Mucosa of descending colon (tissue), 3 donors: ENCODE measurements at regions not wholly inside any gene's neighbourhood (a gene's known extent, or its start where the extent isn't known, plus 50 kb on each side); places are given as distances from the start of the nearest gene placed in this dataset.

ENCODE experiments used
- ATAC-seq: fragments of 200-7000 bp; cut with Tn5 transposase; one replicate; pipeline ENCODE4 v1.9.1; 2020; ENCODE audit warnings: mild to moderate bottlenecking, moderate library complexity
- DNase-seq, 3 donors: peaks; one replicate each; pipeline ENCODE4 v3.0.0-alpha.2; 2020
- H3K36me3 ChIP-seq: fragments of 200-600 bp; one replicate; pipeline ENCODE4 v1.8.0; 2021; ENCODE audit warnings: low read depth, mild to moderate bottlenecking
- H3K4me1 ChIP-seq: fragments of 200-600 bp; one replicate; pipeline ENCODE4 v1.8.0; 2021; ENCODE audit warnings: low read depth, mild to moderate bottlenecking
- H3K4me3 ChIP-seq: fragments of 200-600 bp; one replicate; pipeline ENCODE4 v1.8.0; 2021; ENCODE audit warnings: mild to moderate bottlenecking
- H3K9me3 ChIP-seq: fragments of 200-600 bp; one replicate; pipeline ENCODE4 v1.8.0; 2021; ENCODE audit warnings: mild to moderate bottlenecking
- CTCF ChIP-seq: fragments of 200-600 bp; IDR thresholded peaks from one replicate; pipeline ENCODE4 v1.8.0; 2022; ENCODE audit warnings: antibody characterized with exemption, mild to moderate bottlenecking
- intact Hi-C, 2 donors: fragments of 100-400 bp; cut with DNase I in 1 of 2; cut with micrococcal nuclease in 1 of 2; formaldehyde crosslinking; loops; one replicate each; pipeline versions ENCODE4 v1.11.0 to v1.11.1; 2022; cut with DNase I, micrococcal nuclease
- donor health status: DM: no; HTN: no; CAD: no; lungs with moderate emphysema.
- donor health status: DM: no; HTN: no; CAD: no.
- donor health status: DM: no; HTN: yes; CAD: no.

- no peaks in the 10 kb centered on the region for H3K36me3 ChIP-seq
- ATAC-seq (no peak), DNase-seq (no peak)
- no peaks in the 10 kb centered on the region for H3K4me1 ChIP-seq
- intact Hi-C loops, result no loop called here
- no peaks in the 10 kb centered on the region for H3K9me3 ChIP-seq
- H3K4me3 ChIP-seq, result no peak overlapping the region
- TF ChIP-seq CTCF, result no peak
Observed at GRCh38 chr2:194270648-194271047, 1386.4 kb upstream of the SLC39A10 start.

- H3K4me1 ChIP-seq, result no peaks in the 10 kb centered on the region
- no peaks in the 10 kb centered on the region for H3K9me3 ChIP-seq
- DNase-seq (no peak), ATAC-seq (no peak)
- intact Hi-C loops, result no loop called here
- no peak overlapping the region for H3K4me3 ChIP-seq
- no peaks in the 10 kb centered on the region for H3K36me3 ChIP-seq
- TF ChIP-seq CTCF, result no peak
Observed at GRCh38 chr2:194264586-194264985, 1392.4 kb upstream of the SLC39A10 start.

- DNase-seq, result no peak
Observed at GRCh38 chr2:194260185-194260584, 1396.8 kb upstream of the SLC39A10 start.

GRCh38 chr2:194257095-194257494 is 1399.9 kb upstream of the SLC39A10 start:
- no peak for TF ChIP-seq CTCF
- H3K9me3 ChIP-seq, result no peaks in the 10 kb centered on the region
- no peaks in the 10 kb centered on the region for H3K36me3 ChIP-seq
- intact Hi-C loops, result no loop called here
- no peak overlapping the region for H3K4me3 ChIP-seq
- no peak for DNase-seq
- ATAC-seq, result no peak
- H3K4me1 ChIP-seq, result no peaks in the 10 kb centered on the region

More at GRCh38 chr2:194260185-194260584, 1396.8 kb upstream of the SLC39A10 start:
- Histone ChIP-seq H3K4me3 (no peak overlapping the region), H3K36me3 (no peaks in the 10 kb centered on the region), H3K4me1 (no peaks in the 10 kb centered on the region), H3K9me3 (no peaks in the 10 kb centered on the region)
- ATAC-seq, result no peak
- intact Hi-C loops, result no loop called here
- TF ChIP-seq CTCF, result no peak

GRCh38 chr2:194253528-194254259 is 1403.3 kb upstream of the SLC39A10 start:
- Histone ChIP-seq H3K4me1 (no peaks in the 10 kb centered on the region), H3K4me3 (no peak overlapping the region), H3K36me3 (no peaks in the 10 kb centered on the region), H3K9me3 (no peaks in the 10 kb centered on the region)
- TF ChIP-seq CTCF, result no peak
- no peak for DNase-seq
- intact Hi-C loops, result no loop called here
- ATAC-seq, result no peak

GRCh38 chr2:194252127-194252526 is 1404.9 kb upstream of the SLC39A10 start:
- ATAC-seq, result no peak
- intact Hi-C loops, result no loop called here

More at GRCh38 chr2:194252127-194252526, 1404.9 kb upstream of the SLC39A10 start:
- no peak for DNase-seq
- Histone ChIP-seq H3K4me1 (no peaks in the 10 kb centered on the region), H3K36me3 (no peaks in the 10 kb centered on the region), H3K4me3 (no peak overlapping the region), H3K9me3 (no peaks in the 10 kb centered on the region)
- no peak for TF ChIP-seq CTCF
